ENCODE measurements at regions not wholly inside any gene's neighbourhood (a gene's known extent, or its start where the extent isn't known, plus 50 kb on each side); places are given as distances from the start of the nearest gene placed in this dataset.
"Not testable (repeated sequence)": the region's sequence is repeated elsewhere in the genome, so short reads cannot be mapped to it uniquely, and the experiment has no call there.

- DNase-seq = no peak
These were observed 50.7 kb upstream of the C12orf71 start for GRCh38 chr12:27133022-27133590.

DNA sequence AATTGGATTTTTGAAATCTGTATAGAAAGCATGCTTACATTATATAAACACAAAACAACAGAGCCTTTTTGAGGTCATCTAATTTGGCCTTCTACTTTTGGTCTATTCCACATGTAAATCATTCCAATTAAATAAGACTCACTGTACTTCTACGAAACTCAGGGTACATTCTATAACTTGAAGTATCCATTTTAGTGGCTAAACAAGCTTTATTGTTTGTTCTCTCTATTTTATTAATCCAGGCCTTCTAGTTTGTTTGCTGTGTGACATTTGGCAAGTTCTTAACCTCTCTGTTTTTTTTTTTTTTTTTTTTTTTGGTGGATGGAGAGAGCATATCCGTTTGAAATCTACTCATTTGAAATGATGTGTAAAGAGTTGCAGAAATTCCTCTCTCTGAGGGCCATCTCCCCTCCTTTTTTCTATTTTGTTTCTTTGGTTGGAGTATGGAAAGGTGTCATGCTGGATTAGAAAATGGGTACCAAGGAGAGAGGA is 58.1 kb upstream of the C12orf71 start:
- no peak for DNase-seq

- peak; percentile 34 for DNase-seq
These were observed 59.8 kb upstream of the C12orf71 start for GRCh38 chr12:27142101-27142721.

DNA sequence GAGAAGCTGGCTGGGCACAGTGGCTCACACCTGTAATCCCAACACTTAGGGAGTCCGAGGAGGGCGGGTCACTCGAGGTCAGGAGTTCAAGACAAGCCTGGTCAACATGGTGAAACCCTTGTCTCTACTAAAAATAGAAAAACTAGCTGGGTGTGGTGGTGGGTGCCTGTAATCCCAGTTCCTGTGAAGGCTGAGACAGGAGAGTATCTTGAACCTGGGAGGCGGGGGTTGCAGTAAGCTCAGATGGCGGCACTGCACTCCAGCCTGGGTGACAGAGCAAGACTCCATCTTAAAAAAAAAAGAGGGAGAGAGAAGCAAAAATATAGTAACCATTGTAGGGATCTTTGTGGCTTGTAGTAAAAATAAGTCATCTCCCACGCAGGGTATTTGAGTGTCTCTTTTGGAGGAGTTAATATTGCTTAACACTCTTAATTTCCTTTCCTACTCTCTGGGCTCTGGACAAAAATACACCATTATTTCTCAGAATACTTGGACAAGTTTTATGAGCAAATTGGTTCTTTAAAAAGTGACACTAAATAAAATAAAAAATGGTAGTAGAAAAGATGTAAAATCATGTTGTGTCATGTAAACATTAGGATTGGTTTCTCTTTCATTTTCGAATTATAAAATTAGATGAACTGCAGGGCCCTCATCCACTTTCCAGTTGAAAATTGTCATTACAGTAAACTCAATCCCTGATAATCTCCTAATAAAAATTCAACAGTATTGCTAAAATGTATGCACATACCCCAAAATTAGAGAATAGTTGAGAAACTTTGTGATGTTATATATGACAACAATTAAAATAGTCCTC is 61.1 kb upstream of the C12orf71 start:
- DNase-seq = no peak

DNA sequence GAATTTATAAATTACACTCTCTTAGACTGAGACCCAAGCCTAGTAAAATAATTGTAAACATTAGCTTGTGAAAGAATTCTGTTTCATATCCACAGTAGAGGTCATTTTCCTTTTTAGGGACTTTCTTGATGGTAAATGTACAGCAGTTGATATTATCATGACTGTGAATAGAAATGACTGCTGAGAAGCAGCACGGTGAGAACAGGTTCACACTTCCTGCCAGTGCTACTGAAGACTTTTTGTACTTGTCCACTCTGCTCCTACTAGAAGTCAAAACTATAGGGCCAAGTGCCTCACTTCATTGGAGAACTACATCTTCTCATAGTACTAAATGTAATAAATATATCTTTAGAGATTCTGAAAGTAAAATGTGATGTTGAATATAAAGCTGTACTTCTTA is 63.3 kb upstream of the C12orf71 start:
- DNase-seq = not testable (repeated sequence)

- DNase-seq = no peak
These were observed 66.0 kb upstream of the C12orf71 start for GRCh38 chr12:27148373-27148772.

GRCh38 chr12:27148791-27149190 is 66.4 kb upstream of the C12orf71 start:
- DNase-seq = no peak

GRCh38 chr12:27151479-27151878 is 69.1 kb upstream of the C12orf71 start:
- DNase-seq = no peak

DNA sequence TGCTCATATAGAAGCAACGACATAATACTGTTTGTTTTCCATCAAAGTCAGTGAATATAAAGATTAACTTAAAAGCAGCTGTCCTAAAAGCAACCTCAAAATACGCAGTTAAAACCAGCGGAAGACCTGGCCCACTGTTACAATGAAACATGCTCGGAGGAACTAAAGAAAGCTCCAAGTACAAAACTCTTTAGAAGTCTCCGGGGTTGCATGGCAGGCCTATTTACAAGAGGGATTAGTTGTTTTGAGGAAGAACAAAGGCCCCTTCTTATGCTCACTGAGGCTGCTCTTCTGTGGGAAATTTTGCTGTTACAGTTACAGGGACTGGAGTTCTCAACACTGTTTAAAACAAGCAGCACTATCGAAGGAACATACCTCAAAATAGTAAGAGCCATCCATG is 75.9 kb upstream of the C12orf71 start:
- no peak for DNase-seq

- no peak for DNase-seq
These were observed 79.3 kb upstream of the C12orf71 start for GRCh38 chr12:27161458-27162228.

DNA sequence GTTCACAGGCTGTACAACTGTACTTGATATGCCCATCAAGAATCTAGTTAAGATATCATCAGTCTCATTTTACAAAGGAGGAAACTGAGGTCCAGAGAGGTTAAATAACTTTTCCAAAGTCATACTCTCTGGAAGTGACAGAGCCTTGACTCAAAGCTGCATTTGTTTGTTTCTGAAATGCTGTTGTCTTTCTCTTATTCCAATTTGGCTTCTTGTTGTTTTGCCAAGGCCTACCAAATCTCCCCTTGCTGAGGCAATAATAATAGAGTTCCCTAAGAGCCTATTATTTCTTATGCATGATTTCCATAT is 79.8 kb upstream of the C12orf71 start:
- DNase-seq = no peak

DNA sequence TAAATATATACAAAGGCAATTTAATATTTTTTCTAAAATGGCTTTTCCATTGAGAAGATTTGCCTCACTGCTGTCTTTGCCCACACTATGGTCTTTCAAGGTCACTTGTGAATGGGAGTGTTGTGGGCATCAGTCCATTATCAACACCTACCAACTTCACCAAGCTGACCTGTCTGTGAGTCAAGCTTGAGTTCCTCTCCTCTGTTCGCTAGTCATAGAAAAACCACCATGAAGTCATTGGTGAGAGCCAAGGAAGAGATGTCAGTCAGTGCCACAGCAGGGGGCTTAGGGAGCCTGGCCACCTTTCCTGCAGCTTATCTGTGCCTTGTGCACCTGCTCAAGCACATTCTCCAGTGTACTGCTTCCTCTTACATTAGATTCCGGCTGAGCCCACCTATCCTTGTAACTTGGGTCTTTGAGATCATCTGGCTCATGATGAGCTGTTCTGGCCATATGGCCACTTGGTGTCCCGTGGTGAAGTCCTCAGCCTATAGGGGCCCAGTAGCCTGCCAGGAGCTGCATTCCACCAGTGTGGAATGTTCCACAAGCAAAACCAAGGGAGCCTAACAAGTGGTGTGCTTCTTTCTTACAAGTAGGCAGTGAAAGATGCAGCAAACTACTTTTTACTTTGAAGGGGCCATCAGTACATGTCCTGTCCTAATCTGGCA is 80.8 kb upstream of the C12orf71 start:
- no peak for DNase-seq

DNA sequence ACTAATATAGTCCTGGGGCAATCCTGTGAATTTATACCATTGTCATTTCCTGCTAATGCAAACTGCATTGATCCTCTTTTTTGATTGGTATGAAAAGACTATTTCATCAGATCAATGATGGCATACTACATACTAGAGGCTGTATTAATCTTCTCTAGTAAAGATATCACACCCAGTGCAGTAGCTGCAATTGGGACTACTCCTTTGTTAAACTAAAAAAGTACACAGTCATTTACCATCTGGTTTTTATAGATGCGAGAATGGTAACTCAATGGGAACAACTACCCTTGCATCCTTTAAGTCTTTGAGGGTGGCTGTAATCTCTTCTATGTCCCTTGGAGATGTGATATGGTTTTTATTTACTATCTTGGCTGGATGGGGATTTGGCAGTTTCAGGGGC is 80.2 kb upstream of the STK38L start:
- DNase-seq = no peak

DNA sequence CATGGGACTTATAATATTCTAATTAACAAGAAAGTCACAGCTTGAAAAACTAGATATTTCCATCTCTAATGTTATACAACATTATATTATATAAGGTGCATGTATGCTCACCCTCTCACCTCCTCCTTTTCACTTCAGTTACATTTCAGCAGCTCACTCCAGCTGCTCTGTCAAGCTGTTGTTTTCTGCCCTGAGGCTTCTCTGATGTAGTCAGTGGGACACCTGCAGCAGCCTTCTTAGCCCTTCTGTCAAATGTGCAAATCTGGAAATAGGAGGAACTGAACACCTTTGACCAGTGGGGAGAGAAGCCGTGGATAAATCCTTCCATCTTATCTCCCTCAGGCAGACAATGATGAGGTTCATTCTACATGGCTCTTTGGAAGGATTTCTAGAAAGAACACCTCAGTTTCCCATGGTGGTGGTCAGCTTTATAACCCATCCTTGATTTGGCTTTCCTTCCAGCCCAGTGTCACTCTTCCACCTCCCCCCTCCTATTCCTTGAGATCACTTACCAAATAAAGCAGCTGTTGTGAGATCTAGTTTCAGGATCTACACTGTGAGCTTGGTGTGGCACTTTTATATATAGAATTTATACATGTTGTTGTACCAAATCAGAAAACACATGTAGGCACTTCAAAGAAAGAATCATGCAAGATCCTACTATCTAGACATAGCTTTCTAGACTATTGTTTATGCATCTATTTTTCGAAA is 79.6 kb upstream of the STK38L start:
- DNase-seq = no peak

- not testable (repeated sequence) for DNase-seq
These were observed 78.1 kb upstream of the STK38L start for GRCh38 chr12:27165958-27166357.

GRCh38 chr12:27171494-27171893 is 72.6 kb upstream of the STK38L start:
- DNase-seq = not testable (repeated sequence)

DNA sequence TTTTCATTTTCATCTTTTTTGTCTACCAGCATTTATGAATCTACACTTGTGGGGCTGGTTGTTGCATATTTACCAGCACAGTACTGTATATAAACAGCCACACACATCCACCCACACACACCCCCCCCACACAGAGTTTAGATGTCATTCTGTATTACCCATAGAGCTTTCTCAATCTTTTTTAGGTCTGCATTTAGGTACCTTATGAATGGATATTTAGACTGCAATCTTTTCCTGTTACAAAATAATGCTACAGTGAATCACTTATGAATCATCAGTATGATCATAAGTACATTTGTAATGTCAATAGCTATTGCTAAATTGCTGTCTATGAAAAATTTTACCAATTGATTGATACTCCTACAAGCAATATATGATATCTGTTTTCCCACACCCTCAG is 67.3 kb upstream of the STK38L start:
- DNase-seq = no peak

GRCh38 chr12:27177706-27178105 is 66.4 kb upstream of the STK38L start:
- no peak for DNase-seq

GRCh38 chr12:27178255-27178654 is 65.8 kb upstream of the STK38L start:
- no peak for DNase-seq

DNA sequence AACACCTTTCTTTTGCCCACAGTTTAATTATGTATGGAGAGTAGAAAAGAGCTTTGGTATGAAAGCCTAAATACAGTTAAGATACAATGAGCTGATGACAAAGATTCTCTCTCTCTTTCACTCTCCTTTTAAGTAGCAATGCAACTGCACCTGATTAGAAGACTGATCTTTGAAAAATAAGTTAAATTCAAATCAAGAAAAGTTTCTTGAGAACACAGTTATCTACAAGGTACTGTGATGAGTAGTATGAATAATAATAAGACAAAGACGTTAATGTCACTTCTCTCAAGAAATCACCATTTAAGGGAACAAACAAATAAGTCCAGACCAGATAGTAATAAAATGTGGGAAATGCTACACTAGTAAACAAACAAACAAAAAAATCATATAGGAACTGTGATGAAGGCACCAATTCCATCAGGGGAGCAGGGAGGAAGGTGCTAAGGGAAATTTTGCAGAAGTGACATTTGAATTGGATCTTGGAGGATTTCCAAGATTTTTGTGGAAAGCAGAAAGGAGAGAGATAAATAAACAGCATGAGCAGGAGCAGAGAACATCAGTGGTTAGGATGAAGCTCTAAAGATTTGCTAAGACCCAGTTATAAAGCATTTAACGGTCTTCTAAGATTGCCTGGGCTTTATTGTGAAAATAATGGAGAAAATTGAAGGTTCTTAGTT is 65.2 kb upstream of the STK38L start:
- DNase-seq = no peak

DNA sequence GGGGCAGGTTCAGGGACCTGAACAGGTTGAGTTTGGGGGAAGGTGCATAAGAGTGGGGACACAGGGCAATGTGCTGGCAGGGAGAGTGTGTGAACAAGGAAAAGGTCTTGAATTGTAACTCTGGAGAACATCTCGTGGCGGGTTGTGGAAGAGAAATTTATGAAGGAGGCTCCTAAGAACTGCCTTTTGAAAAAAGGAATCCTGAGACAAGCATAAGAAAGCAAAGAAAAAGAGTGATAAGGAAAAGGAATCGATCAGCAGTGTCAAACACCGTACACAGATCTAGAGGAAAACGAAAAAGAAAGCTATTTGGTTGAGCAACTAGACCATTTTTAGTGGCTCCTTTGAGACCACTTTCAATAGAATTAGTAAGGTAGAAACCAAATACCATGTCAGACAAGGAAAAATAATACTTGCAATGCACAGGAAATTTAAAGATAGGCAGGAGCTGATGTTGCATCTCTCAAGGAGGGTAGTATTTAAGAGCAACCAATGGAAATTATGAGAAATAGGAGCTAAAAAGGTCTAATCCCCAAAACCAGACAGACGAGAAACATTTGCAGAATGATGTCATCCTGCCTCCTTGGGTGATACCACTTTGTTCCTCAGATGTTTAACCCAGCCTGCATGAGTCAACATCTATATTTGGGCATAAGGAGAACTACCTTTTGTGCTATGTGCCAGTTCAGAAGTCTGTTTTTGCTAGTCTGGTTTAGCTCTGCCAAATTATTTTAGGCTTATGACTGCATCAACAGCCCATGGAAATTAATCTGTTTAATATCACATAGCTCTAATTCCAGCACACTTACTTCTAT is 64.5 kb upstream of the STK38L start:
- no peak for DNase-seq

Data from activated gamma-delta T cell treated with Interleukin-2 at 50 U/mL for 16 hours (primary cell).